ENCODE measurements at regions not wholly inside any gene's neighbourhood (a gene's known extent, or its start where the extent isn't known, plus 50 kb on each side); places are given as distances from the start of the nearest gene placed in this dataset.

DNA sequence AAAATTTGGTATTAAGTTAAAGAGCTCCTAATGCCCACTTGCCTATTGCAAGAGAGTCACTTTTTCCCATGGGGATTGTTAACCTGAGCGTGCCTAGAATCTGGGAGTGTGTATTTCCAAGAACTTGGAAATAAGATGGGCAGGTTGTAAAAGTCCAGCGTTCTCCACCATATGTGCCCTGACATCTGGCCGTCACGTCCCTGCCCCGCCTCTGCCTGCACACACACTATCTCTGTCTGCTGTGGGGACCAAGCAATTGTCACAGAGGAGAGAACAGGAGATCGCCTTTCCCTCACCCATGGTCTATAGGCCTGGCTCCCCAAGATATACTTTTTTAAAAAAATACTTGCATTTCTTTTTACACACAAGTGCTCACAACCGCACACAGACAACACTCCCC lies 396.5 kb upstream of the PFKP start:
- no peak for DNase-seq (ENCODE audit: low read depth in 4 of 4, low spot score in 2 of 4)

DNA sequence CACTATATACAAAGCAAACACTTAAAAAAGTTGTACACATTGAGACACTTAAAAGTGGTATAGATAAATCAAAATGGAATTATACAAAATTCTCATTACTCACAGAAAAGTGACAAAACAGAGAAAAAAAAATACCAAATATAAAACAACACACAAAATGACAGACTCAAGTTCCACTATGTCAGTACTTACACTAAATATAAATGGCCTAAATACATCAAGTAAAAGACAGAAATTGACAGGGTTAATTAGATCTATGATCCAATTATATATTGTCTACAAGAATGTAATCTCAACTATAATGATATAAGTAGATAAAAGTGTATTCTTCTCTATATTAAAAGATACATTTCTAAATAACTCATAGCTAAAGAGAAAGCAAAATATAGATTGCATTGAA lies 401.6 kb upstream of the PFKP start:
- DNase-seq (ENCODE audit: low read depth in 4 of 4, low spot score in 2 of 4): no peak

DNA sequence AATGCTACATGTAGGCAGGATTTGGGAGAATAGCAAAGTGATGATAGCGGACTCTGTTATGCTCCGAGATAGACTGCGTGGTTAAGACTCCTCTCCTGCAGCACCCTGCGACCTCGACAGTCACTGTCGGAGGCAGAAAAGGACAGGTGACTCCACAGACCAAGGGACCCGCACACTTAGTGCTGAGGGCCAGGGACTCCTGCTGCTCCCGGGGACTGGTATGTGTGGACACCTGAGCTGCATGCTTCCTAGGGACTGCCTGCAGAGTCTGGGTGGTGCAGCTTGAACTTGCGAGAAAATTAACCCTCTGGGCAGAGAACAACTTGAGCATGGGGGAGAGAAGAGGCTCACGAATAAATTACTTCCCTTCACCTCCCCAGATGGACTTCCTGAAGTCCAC lies 407.1 kb upstream of the PFKP start:
- no peak for DNase-seq (ENCODE audit: low read depth in 4 of 4, low spot score in 2 of 4)

DNA sequence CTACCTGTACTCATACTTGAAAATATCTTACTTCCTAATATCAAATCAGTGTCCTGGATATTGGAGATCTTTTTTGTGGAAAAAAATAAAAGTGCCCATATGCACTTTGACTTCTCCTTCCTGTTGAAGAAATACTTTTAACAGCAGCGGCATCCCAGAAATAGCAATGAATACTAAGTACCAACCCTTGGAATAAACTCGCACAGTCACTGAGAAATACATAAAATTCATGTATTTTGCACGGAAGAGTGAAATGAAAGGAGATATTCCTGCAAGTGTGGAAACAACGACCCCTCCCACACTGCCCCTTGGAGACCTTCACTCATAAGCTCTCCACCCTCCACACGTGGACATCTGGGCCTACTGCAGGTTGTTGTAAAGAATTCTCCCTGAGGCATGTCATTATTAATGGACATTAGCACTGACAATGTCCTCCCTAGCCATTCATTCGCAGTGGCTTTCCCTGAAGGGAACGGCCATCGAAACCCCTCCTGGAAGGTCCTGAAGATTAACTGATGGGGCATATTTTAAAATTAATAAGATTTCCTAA lies 407.6 kb upstream of the PFKP start:
- no peak for DNase-seq (ENCODE audit: low read depth in 4 of 4, low spot score in 2 of 4)

DNA sequence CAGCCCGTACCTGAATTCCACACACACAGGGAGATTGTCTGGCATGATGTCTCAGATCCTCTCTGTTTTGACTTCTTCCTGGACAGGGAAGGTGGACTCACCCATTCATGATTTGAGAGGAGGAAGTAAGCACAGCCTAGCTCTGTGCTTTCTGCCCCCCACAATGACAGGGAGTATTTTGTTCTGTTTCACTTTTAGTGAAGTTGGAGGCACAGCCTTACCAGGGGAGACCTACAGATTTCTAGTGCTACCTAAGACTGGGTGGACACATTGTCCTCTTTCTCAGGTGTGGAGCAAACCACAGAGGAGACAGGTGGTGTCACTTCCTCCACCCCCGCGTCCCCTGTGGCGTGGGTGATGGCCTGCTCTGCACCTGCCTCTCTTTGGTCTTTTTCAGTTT lies 408.6 kb upstream of the PFKP start:
- no peak for DNase-seq (ENCODE audit: low read depth in 4 of 4, low spot score in 2 of 4)

DNA sequence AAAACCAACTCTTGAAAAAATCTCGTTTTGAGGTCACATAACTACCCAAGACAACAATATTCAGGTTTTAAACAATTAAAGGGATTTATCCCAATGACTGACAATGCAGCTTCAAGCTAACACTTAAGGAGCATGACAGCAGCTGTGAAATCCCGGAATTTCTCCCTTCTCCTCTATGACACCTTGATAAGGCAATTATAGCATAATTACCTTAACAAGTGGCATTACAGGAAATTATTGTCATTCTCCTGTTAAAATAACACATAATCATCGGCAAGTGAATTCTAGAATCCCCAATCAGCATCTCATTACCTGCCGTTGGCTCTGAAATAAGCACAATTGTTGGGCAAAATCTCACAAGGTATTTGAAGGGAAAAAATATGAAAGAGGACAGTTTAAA lies 417.0 kb upstream of the PFKP start:
- no peak for DNase-seq (ENCODE audit: low read depth in 4 of 4, low spot score in 2 of 4)

DNA sequence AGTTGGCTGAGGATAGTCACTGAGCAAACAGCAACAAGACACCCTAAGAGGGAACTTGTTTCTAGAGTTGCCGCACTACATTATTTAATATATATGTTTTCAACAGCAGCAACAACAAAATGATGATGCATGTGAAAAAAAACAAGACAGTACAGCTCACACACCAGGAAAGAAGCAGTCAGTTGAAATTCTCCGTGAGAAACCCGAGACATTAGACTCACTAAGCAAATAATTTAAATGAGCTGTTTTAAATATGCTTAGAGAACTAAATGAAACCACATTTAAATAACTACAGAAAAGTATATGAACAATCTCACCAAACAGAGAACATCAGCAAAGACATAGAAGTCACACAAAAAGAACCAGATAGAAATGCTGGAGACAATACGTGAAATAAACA lies 426.3 kb upstream of the PFKP start:
- no peak for DNase-seq (ENCODE audit: low read depth in 4 of 4, low spot score in 2 of 4)

DNA sequence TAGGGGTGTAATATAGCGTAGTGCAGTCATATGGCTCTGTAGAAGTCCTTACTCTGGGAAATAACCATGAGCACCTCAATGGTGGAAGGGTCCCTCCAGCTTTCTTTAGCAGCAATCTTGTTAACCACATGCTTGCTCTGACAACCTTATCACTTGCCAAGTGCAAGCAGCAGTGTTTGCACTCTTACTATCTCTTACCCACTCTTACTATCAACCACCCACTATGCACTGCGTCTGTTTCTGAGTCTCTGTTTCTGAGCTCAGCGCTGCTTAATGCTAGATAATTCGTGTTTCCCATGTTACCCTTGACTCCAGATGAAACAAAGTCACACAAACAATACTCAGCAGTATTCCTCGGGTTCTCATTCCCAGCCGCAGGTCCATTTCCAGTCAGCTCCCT lies 433.7 kb upstream of the PFKP start:
- no peak for DNase-seq (ENCODE audit: low read depth in 4 of 4, low spot score in 2 of 4)

DNA sequence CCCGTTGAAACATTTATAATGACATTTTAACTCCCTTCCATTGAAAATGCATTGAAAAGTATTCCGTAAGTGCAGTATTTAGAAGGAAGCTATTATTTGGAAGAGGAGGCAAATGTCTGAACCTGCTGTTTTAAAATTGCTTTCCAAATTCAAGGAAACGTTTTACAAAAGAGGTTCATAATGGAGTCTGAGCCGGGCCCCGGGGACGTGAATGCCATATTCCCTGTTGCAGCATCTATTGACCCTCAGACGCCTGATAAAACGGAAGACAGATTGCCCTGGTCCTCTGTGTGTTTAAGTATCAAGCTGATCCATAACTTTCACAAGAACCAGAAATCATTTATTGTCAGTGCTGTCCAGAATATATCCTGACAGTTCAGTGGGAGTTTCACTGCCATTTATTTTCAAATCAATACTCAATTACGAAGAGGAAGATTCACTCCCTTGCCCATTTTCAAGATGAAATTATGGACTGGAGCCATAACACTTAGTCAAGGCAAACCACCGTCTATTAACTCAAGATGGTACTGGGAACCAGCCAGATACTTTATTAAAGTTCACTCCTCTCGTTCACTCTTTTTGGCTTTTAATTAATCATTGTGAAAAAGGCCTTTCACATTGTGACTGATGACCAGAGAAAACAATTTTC lies 435.7 kb upstream of the PFKP start:
- DNase-seq (ENCODE audit: low read depth in 4 of 4, low spot score in 2 of 4): no peak

DNA sequence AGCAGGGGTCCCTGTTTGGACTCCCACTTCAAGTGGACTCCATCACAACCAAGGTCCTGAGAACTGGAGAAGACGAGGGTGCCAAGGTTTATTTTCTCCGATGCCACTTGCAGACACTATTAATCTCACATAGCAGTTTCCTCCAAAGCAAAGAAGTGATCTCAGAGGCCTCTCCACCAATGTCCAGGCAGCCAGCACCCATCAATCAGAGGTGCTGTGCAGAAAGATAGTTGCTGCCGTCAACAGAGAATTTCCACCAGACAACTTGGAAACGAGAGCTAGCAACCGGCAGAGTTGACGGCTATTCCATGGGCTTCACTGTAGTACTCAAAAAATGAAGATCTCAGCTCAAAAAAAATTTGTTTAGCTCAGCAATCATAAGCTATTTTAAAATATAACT lies 438.6 kb upstream of the PFKP start:
- DNase-seq (ENCODE audit: low read depth in 4 of 4, low spot score in 2 of 4): no peak

DNA sequence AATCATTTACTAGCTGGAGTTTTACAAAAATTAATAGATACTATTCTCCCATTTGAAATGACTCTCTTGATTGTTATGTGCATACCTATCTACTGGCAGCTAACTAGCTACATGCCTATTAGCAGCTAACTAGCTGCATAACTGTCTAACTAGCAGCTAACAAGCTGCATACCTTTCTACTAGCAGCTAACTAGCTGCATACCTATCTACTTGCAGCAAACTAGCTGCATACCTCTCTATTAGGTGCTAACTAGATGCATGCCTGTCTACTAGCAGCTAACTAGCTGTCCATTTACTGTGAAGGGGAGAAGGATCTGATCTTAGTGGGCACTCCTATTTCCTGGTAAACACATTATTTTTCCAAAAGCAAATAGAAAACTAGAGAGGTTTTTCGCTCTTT lies 439.4 kb upstream of the PFKP start:
- no peak for DNase-seq (ENCODE audit: low read depth in 4 of 4, low spot score in 2 of 4)

DNA sequence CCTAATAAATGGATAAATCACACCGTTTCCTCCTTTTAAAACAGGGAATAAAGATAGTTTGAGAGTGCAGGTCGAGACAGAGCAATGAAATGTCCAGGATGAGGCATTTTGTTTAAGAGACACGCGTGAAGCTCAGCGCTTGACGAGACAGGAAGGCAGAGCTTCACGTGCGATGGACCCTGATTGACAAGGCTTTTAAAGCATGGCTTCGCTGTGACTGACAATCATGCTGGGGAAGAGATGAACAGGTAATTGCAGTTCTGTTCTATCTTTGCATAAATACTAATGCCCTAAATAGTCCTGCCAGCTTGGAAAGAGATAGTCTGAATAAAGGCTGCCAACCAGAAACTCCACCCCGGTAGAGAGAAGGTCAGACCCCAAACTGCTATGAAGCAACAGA lies 442.3 kb upstream of the PFKP start:
- no peak for DNase-seq (ENCODE audit: low read depth in 4 of 4, low spot score in 2 of 4)

DNA sequence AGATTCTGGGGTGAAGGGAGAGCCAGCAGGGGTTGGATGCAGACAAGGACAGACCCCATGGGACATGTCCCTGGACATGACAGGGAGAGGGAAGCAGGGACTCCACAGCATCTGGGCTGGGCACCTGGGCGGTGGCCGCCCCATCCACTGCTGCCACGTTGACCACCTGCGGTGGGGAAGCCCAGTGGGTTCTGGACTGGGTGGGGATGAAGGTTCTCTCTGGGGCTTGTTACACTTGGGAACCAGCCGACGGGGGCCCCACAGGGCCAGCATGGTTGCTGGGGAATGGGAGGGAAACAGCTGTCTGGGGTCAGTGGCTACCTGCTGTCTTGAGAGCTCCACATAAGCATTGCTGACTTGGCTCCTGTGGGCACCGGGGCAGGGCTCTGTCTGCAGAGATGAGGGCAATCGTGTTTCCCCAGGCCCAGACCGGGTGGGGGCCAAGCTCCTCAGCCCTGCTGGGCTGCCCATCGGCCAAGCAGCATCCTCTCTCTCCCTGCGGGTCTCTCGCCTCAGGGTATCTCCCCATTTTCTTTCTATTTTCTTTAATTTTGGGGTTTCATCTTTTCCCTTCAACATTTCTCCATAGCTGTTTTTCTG lies 443.6 kb upstream of the PFKP start:
- no peak for DNase-seq (ENCODE audit: low read depth in 4 of 4, low spot score in 2 of 4)

DNA sequence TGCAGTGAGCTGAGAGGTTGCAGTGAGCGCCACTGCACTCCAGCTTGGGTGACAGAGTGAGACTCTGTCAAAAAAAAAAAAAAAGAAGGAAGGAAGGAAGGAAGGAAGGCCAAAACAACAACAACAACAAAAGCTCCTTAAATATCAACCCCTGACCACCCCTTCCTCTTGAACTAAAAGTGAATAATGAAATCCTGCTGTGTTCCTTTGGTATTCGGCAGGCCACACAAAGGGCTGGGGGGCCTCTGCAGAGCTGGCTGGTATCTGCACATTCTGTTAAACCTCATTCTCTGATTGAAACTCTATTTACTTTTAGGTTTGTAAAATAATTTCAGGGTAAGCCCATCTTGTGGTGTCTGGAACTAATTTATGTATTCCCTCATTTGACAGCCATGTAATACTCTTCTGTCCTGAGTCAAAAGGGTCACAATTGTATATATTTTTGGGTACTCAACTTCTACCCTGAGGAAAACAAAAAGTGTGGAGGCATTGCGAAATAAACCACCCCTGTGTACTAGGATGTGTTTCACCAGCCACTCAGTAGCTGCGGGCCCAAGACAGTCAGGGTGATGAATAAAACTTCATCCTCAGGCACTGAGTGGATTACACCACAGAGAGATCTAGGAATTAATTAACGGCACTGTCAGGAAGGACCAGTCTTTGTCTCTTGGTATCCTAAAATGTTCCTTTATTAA lies 446.4 kb upstream of the PFKP start:
- no peak for DNase-seq (ENCODE audit: low read depth in 4 of 4, low spot score in 2 of 4)

DNA sequence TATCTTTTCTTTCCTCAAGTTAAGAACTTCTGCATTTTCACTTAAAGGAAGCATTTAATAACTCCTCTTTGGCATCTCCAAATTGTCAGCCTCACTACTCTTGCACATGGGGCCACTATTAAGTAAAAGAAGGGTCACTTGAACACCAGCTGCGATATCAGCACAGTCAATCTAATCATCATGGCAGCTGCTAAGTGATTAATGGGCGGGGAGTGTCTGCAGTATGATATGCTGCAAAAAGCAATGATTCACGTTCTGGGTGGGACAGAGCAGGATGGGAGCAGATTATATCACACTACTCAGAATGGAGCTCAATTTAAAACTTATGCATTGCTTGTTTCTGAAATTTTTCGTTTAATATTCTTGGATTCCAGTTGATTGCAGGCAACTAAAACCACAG lies 447.4 kb upstream of the PFKP start:
- DNase-seq (ENCODE audit: low read depth in 4 of 4, low spot score in 2 of 4): no peak

DNA sequence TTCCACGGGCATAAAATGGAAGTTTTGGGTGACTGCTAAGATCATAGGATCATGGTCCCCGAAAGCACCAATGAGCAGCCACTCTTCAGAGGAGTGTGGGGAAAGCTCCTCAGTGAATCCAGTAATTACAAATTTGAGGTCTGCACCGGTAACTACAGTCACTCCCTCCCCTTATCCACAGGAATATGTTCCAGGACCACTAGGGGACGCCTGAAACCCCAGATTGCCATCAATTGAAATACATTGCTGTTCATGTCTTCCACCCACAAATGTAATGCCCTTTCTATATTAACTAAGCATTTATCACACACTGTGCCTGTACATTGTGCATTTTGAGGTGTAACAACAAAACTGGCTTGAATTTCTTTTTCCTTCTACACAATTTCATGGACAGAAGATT lies 447.9 kb upstream of the PFKP start:
- DNase-seq (ENCODE audit: low read depth in 4 of 4, low spot score in 2 of 4): peak in 2 of 4 donors; percentile 3 to 27

DNA sequence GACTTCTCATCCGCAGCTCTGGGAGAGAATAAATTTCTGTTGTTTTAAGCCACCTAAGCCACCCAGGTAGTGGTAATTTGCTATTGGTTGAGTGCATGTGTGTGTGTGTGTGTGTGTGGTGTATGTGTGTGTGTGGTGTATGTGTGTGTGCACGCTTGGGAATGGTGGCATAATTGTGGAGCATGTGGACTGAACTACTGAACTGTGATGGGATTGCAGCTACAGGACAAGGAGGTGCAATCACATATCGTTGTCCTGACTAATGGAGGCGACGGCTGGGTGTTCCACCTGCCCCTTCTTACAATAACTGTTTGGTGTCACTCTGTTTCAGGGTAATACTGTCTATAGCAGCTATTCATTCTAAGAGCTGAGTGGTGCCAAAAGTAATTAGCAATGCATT lies 448.7 kb upstream of the PFKP start:
- DNase-seq (ENCODE audit: low read depth in 4 of 4, low spot score in 2 of 4): no peak

DNA sequence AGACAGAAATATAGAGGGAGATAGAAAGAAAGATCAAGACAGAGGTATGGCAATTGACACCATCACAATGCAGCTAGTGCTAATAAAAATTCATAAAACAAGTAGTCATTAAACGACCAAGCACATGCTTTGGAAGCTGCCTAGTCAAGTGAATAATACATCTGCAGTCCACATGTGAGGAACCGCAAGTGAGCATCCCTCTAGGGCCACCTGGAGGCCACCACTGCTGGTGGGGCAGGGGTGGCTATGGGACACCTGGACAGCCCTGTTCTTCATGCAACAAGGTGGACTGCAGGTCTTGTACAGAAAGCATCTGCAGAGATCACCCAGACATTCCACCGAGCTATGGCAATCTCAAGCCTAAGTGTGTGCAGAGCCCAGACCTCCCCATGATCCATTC lies 451.1 kb upstream of the PFKP start:
- DNase-seq (ENCODE audit: low read depth in 4 of 4, low spot score in 2 of 4): no peak

DNA sequence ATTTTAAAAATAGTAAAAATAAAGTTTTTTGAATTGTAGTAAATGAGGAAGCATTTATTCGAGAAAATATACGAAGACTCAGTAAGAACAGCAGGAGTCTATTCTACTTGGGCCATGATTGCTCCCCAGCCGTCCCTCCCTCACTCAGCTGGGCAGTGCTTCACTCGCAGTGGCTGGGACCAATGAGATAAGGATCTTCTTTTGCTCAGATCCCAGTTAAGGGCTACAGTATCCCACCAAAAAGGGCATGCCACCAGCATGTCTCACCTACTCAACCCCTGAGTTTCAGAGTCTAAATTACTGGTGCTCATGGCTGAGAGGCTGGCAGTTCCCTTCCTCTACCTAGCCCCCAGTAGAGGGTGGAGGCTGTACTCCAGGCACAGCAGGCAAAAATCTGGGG lies 455.7 kb upstream of the PFKP start:
- DNase-seq (ENCODE audit: low read depth in 4 of 4, low spot score in 2 of 4): no peak

DNA sequence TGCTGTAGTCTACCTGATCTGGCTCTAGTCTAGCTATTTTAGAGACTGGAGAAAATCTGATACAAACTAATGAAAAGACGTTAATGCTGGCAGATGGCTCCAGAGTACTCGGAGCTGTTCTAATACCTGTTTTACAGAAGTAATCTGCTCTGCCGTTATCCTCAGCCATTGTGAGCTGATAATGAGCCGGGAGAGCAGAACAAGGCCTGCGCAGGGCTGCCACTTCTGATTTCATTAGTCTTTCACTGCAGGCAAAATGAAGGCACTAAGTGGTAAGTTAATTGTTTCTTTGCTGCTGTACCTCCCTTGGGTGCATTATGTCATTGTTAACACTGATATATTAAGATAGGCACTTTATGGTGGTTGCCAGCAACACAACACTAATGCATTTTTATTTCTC lies 456.4 kb upstream of the PFKP start:
- no peak for DNase-seq (ENCODE audit: low read depth in 4 of 4, low spot score in 2 of 4)

DNA sequence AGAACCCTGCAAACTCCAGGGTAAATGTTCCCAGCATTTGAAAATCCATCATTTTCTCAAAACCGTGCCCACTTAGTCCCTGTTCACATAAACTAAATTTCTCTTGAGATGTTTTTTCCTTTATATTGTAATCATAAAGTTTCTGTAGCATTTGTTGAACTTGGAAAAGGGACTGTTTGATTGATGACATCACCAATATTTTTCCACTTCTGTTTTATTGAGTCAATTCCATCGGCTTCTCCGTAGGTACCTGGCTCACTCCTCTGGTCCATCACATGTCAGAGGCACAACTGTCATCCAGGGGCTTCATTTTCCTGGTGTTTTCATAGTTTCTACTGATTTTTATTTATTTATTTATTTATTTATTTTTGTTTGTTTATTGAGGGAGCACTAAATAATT lies 462.5 kb upstream of the PFKP start:
- no peak for DNase-seq (ENCODE audit: low read depth in 4 of 4, low spot score in 2 of 4)

DNA sequence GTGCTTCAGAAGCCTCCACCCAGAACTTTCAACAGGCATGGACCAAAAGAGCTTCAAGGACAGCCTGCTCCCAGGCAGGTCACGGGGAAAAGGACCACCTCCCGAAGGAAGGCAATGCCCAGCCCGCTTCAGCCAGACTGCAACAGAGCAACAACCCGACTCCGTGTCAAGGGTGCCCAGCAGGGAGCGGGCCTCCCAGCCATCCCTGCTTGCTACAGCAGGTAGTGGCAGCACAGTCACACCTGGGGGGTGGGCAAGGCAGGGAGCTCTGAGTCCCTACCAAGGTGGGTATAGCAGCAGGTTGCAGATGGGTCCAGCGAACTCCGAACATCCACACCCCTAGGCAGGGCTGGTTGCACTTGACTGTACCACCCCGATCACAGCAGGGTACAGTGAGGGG lies 467.8 kb upstream of the PFKP start:
- DNase-seq (ENCODE audit: low read depth in 4 of 4, low spot score in 2 of 4): no peak
